Brain microvascular endothelial cell (primary cell): ENCODE measurements at regions not wholly inside any gene's neighbourhood (a gene's known extent, or its start where the extent isn't known, plus 50 kb on each side); places are given as distances from the start of the nearest gene placed in this dataset.
"Not testable (repeated sequence)": the region's sequence is repeated elsewhere in the genome, so short reads cannot be mapped to it uniquely, and the experiment has no call there.

Experiments used
- DNase-seq: peaks from one replicate; pipeline ENCODE4 v3.0.0-alpha.2; 2020
- H3K27ac ChIP-seq: fragments of 250-450 bp; sonication (Bioruptor Pico); 2 replicates; pipeline ENCODE4 v1.5.1; 2020; ENCODE audit warnings: mild to moderate bottlenecking, moderate library complexity
- H3K27me3 ChIP-seq: fragments of 250-450 bp; sonication (Bioruptor Pico); replicated peaks from 2 replicates; pipeline ENCODE4 v1.5.1; 2020; ENCODE audit warnings: mild to moderate bottlenecking
- H3K36me3 ChIP-seq: fragments of 250-450 bp; sonication (Bioruptor Pico); replicated peaks from 2 replicates; pipeline ENCODE4 v1.5.1; 2020; ENCODE audit warnings: mild to moderate bottlenecking
- H3K4me3 ChIP-seq: 2 replicates; pipeline ENCODE4 v1.5.1; 2011; ENCODE audit warnings: low read depth, mild to moderate bottlenecking, control low read depth, low read length, moderate library complexity
- in situ Hi-C: cut with HindIII; loops from 2 replicates; pipeline ENCODE4 v1.10.0; 2017; ENCODE audit warnings: low sequenced_read_pairs, low pct_ligation_motif_present
- TF ChIP-seq, protein P1 (sequence below): IDR thresholded peaks from 2 replicates; pipeline ENCODE4 v1.5.1; 2011; ENCODE audit warnings: low read depth, mild to moderate bottlenecking, moderate library complexity, low read length, control low read depth, inconsistent platforms; ENCODE audit errors: missing control alignments

DNA sequence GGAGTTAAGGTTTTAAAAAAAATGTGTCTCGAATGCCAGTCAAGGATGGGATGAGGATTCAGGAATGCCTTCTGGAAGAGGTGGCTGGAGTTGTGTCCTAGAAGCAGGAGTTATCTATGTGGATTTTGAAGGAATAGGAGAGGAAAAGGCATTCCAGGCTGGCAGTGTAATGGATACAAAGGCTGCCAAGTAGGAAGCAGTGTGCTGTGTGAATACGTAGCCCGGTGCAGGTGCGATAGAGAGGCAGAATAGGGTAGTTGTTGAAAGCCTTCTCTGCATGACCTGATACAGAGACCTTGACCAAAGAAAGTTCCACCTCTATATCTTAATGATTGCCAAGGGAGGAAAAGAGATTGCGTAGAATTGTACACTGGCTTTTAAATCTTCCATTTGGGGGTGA is 128.1 kb upstream of the ITGB1 start:
- H3K27me3 ChIP-seq = no peaks in the 10 kb centered on the region
- DNase-seq = no peak
- no peaks in the 10 kb centered on the region for H3K36me3 ChIP-seq
- TF ChIP-seq, protein P1, sequence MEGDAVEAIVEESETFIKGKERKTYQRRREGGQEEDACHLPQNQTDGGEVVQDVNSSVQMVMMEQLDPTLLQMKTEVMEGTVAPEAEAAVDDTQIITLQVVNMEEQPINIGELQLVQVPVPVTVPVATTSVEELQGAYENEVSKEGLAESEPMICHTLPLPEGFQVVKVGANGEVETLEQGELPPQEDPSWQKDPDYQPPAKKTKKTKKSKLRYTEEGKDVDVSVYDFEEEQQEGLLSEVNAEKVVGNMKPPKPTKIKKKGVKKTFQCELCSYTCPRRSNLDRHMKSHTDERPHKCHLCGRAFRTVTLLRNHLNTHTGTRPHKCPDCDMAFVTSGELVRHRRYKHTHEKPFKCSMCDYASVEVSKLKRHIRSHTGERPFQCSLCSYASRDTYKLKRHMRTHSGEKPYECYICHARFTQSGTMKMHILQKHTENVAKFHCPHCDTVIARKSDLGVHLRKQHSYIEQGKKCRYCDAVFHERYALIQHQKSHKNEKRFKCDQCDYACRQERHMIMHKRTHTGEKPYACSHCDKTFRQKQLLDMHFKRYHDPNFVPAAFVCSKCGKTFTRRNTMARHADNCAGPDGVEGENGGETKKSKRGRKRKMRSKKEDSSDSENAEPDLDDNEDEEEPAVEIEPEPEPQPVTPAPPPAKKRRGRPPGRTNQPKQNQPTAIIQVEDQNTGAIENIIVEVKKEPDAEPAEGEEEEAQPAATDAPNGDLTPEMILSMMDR = no peak
- in situ Hi-C loops = no loop called here
- H3K4me3 ChIP-seq = no peak overlapping the region
- H3K27ac ChIP-seq = no peak overlapping the region

DNA sequence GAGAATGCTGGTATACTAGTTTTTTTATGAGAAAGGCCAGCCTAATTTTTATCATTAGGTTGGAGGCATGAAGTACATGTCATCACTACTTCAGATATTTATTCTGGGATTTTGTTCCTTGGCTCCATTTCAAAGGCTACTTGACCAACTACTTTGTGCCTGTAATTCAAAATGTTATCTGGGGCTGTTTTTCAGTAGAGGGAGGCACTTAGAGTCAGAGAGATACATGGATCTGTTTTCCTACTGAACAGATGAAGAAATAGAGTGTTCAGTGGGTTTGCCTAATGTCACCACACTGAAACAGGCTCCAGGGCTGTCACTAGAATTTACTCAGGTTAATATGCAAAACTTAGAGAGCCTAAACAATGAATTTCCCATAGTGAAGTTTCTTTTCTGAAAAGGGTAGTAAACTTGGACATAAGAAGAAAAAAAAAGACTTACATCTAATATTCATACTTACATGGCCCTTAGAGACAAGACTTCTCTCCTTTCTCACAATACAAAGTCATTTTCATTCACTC is 127.3 kb upstream of the ITGB1 start:
- Histone ChIP-seq H3K36me3 (no peaks in the 10 kb centered on the region), H3K4me3 (no peak overlapping the region), H3K27ac (no peak overlapping the region), H3K27me3 (no peaks in the 10 kb centered on the region)
- TF ChIP-seq, protein P1 = no peak
- DNase-seq = no peak
- in situ Hi-C loops = no loop called here

DNA sequence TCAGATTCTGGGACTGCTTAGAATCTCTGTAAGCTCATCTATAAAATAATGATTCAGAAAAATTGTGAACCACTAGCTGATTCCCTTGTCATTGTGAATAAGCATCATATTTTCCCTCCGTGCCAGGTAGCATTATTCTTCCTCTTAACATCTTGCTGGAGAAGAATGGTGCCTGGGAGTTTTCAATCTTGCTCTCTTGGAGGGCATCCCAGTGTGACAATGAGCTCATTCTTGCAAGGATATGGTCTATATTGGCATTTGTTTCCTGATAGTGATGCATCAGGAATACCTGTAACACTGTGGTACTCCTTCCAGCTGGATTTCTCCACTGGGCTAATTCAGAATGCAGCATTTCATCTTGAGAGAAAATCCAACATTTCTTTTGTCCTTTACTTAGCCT is 126.4 kb upstream of the ITGB1 start:
- TF ChIP-seq, protein P1 = no peak
- Histone ChIP-seq H3K36me3 (no peaks in the 10 kb centered on the region), H3K27me3 (no peaks in the 10 kb centered on the region), H3K27ac (no peak overlapping the region), H3K4me3 (no peak overlapping the region)
- in situ Hi-C loops = no loop called here
- DNase-seq = no peak

DNA sequence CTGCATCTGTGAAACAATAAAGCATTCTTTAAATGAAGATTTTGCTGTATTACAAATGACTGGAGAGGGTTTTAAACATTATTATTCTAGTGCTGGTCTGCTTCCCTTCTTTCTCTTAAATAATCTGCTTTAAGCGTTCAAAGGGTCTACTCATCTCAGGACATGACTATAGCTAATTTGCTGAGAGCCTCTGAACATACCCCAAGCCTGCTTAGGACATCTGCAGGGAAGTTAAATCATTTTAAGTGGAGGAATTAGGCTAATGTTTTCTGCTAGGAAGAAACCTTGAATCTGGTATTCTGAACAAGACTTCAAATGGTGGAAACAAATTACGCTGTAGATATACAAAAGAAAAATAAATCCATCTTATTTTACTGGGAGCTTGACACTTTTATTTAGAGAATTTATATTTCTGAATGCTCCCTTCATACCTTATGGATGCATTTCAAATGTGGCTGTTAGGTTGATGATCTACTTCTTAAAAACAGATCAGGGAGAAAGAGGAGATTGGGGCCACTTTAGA is 124.4 kb upstream of the ITGB1 start:
- Histone ChIP-seq H3K4me3 (no peak overlapping the region), H3K27ac (no peak overlapping the region), H3K36me3 (no peaks in the 10 kb centered on the region), H3K27me3 (no peaks in the 10 kb centered on the region)
- TF ChIP-seq, protein P1 = no peak
- in situ Hi-C loops = no loop called here
- DNase-seq = no peak

DNA sequence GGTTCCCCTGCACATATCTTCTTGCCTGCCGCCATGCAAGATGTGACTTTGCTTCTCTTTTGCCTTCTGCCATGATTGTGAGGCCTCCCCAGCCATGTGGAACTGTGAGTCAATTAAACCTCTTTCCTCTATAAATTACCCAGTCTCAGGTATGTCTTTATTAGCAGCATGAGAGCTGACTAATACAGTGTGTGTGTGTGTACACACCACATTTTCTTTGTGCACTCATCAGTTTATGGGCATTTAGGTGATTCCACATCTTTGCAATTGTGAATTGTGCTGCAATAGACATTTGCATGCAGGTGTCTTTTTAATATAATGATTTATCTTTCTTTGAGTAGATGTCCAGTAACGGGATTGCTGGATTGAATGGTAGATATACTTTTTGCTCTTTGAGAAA is 122.4 kb upstream of the ITGB1 start:
- H3K27ac ChIP-seq, H3K36me3 ChIP-seq, in situ Hi-C loops, H3K4me3 ChIP-seq, DNase-seq, H3K27me3 ChIP-seq: not testable (repeated sequence)

DNA sequence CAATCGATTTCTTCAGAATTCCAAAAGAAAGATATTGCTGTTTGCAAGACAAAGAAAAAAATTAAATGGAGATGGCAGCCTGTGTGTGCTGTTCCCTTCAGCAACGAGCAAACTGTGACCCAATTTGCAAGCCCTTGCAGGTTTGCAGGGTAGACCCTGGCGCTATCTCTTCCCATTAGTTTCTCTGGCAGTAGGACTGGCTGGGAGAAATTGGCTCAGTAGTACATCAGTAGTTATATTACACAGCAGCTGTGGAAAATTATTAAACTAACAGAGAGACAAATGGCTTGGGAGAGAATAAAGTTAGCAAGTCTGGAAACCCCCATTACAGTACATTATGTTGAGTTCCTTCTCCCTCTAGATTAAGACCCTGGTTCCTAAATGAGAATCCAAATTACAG is 116.4 kb upstream of the ITGB1 start:
- in situ Hi-C loops = no loop called here

More for the DNA sequence above, 116.4 kb upstream of the ITGB1 start:
- H3K4me3 ChIP-seq = no peak overlapping the region
- TF ChIP-seq, protein P1 = no peak
- no peaks in the 10 kb centered on the region for H3K36me3 ChIP-seq
- H3K27me3 ChIP-seq = no peaks in the 10 kb centered on the region
- no peak for DNase-seq
- no peak overlapping the region for H3K27ac ChIP-seq
